GM11168 (cell line): ENCODE measurements at regions not wholly inside any gene's neighbourhood (a gene's known extent, or its start where the extent isn't known, plus 50 kb on each side); places are given as distances from the start of the nearest gene placed in this dataset.

Experiments
- in situ Hi-C: fragments of 300-500 bp; cut with MboI; formaldehyde crosslinking; loops from one replicate; pipeline ENCODE4 v1.12.0; 2022; ENCODE audit warnings: low sequenced_read_pairs; ENCODE audit not compliant: unreplicated experiment

GRCh38 chr20:22810030-22810429, 225.1 kb upstream of the SSTR4 start:
- in situ Hi-C loops: no loop called here

- in situ Hi-C loops: no loop called here
Measured at GRCh38 chr20:22810626-22811569, 224.2 kb upstream of the SSTR4 start.

GRCh38 chr20:22814471-22815205, 220.5 kb upstream of the SSTR4 start:
- in situ Hi-C loops: no loop called here

GRCh38 chr20:22815206-22815551, 219.9 kb upstream of the SSTR4 start:
- in situ Hi-C loops: no loop called here

GRCh38 chr20:22815603-22816315, 219.4 kb upstream of the SSTR4 start:
- in situ Hi-C loops: no loop called here

- in situ Hi-C loops: no loop called here
Measured at GRCh38 chr20:22818636-22819035, 216.5 kb upstream of the SSTR4 start.

DNA sequence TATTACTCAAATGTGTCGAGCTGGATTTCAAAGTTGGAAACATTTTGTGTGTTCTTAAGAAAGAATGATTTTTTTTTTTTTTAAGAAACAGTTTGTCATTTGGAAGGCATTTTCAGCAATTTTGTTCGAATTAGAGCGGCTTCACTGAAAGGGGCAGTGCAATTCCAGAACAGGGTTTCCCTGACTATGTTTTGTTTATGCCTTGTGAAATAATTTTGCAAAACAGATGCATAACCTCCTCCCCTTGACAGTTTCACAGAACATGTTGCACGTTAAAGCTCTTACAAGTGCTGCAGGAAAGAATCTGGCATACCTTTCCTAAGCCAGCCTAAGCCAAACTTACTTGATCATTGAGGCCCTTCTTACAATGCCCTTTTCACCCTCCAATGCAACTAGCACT, 216.0 kb upstream of the SSTR4 start:
- in situ Hi-C loops: no loop called here

GRCh38 chr20:22819784-22820183, 215.3 kb upstream of the SSTR4 start:
- in situ Hi-C loops: no loop called here

GRCh38 chr20:22821081-22821727, 213.9 kb upstream of the SSTR4 start:
- in situ Hi-C loops: no loop called here

- in situ Hi-C loops: no loop called here
Measured at GRCh38 chr20:22821796-22822195, 213.3 kb upstream of the SSTR4 start.

DNA sequence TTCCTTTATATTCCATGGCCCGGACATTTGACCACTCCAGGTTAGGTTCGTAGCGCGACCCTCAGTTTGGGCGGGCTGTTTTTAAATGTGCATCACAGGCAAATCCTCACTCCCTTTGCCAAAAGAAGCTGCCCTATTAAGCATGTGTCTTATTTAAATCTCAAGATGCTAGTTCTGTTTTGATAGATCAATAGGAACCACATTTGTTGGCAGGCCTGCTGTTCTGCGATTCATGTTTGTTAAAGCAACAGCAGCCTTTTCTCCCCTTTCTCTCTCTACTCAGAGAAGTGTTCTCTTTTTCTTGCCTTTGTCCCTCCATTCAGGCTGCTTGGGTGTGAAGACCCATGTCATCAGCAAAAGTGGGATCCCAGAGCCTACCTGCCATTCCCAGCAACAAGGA, 212.0 kb upstream of the SSTR4 start:
- in situ Hi-C loops: no loop called here

- in situ Hi-C loops: no loop called here
Measured at GRCh38 chr20:22824077-22824476, 211.0 kb upstream of the SSTR4 start.

DNA sequence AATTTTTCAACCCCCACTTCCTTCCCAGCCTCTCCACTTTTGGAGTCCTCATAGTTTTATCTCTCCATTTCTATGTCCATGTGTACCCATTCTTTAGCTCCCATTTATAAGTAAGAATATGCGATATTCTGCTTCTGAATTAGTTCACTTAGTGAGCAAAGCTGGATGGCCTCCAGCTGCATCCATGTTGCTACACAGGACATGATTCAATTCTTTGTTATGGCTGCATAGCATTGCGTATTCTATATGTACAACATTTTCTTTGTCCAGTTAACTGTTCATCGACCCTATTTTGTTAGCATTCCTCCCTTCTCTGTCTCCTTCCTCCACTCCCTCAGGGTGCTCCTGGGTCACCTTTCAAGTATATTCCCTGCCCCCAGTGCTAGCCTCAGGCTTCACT, 210.0 kb upstream of the SSTR4 start:
- in situ Hi-C loops: loop anchor here (25.0 kb wide), 1 partner anchor 387 kb away; no protein-coding TSS in a partner anchor

GRCh38 chr20:22825546-22825945, 209.6 kb upstream of the SSTR4 start:
- in situ Hi-C loops: loop anchor here (25.0 kb wide), 1 partner anchor 387 kb away; no protein-coding TSS in a partner anchor

GRCh38 chr20:22826306-22827230, 208.5 kb upstream of the SSTR4 start:
- in situ Hi-C loops: loop anchor here (25.0 kb wide), 1 partner anchor 386 kb away; no protein-coding TSS in a partner anchor

DNA sequence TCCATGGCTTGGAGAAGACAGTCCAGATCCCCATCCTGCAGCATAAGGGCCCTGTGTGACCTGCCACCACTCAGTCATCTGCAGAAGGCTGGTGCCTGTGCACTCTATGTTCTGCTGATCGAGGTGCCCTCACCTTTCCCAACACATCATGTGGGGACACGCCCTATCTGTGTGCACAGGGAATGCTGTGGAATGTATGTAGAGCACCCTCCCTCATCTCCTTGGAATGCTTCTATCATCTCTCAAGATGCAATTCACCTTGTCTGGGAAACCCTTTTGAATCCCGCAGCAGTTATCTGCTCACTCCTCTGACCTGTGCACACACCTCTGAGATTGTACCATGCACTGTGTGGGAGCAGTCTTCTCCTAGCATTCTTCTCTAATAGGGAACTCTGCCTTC, 207.2 kb upstream of the SSTR4 start:
- in situ Hi-C loops: loop anchor here (25.0 kb wide), 1 partner anchor 384 kb away; no protein-coding TSS in a partner anchor

GRCh38 chr20:22829356-22829755, 205.8 kb upstream of the SSTR4 start:
- in situ Hi-C loops: loop anchor here (25.0 kb wide), 1 partner anchor 383 kb away; no protein-coding TSS in a partner anchor

DNA sequence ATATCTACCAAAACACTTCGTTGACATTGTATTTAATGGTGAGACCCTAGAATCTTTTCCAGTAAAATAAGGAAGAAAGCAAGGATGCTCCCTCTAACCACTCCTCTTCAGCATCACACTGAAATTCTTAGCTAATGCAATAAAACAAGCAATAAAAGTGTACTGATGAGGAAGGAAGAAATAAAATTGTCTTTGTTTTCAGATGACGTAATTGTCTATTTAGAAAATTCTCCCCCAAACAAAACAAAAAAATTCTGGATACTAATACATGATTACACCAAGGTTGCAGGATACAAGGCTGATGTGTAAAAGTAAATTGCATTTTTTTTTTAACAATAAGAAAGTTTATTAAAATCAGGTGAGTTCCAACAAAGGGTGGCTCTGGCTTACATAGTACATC, 205.0 kb upstream of the SSTR4 start:
- in situ Hi-C loops: loop anchor here (25.0 kb wide), 1 partner anchor 382 kb away; no protein-coding TSS in a partner anchor

GRCh38 chr20:22830715-22831114, 204.4 kb upstream of the SSTR4 start:
- in situ Hi-C loops: loop anchor here (25.0 kb wide), 1 partner anchor 382 kb away; no protein-coding TSS in a partner anchor
